Breast epithelium (tissue), 4 donors: ENCODE measurements at regions not wholly inside any gene's neighbourhood (a gene's known extent, or its start where the extent isn't known, plus 50 kb on each side); places are given as distances from the start of the nearest gene placed in this dataset.

Experiments used
- DNase-seq, 2 donors: peaks; one replicate each; pipeline ENCODE4 v3.0.0-alpha.2; 2019; ENCODE audit warnings: low spot score in 2 of 2
- H3K27ac ChIP-seq, 2 donors: fragments of 200-600 bp; sonication (generic) in 1 of 2; one replicate each; pipeline ENCODE4 v1.5.1; 2016 to 2019; ENCODE audit warnings: mild to moderate bottlenecking in 1 of 2
- H3K27me3 ChIP-seq, 2 donors: fragments of 200-600 bp; sonication (generic) in 1 of 2; one replicate each; pipeline versions ENCODE4 v1.5.1 to v1.6.0; 2017 to 2019; ENCODE audit warnings: control low read depth in 1 of 2, mild to moderate bottlenecking in 1 of 2
- H3K36me3 ChIP-seq: fragments of 200-600 bp; one replicate; pipeline ENCODE4 v1.5.1; 2019
- H3K4me1 ChIP-seq, 2 donors: fragments of 200-600 bp; sonication (generic); one replicate each; pipeline ENCODE4 v1.5.1; 2016 to 2019; ENCODE audit warnings: control low read depth in 1 of 2
- H3K4me3 ChIP-seq, 3 donors: fragments of 200-600 bp; sonication (generic); 1 replicate in 2 of 3; 2 replicates in 1 of 3; pipeline ENCODE4 v1.5.1; 2016 to 2019; ENCODE audit warnings: mild to moderate bottlenecking in 3 of 3, moderate library complexity in 2 of 3
- H3K9me3 ChIP-seq, 2 donors: fragments of 200-600 bp; sonication (generic) in 1 of 2; one replicate each; pipeline ENCODE4 v1.5.1; 2016 to 2019; ENCODE audit warnings: control low read depth in 1 of 2
- POLR2A ChIP-seq: fragments of 450-650 bp; IDR thresholded peaks from one replicate; pipeline ENCODE4 v1.6.1; 2016; ENCODE audit warnings: antibody characterized with exemption, mild to moderate bottlenecking, moderate library complexity
- POLR2AphosphoS5 ChIP-seq, 3 donors: sonication (generic); formaldehyde crosslinking; IDR thresholded peaks; one replicate each; pipeline ENCODE4 v1.6.1; 2017; ENCODE audit warnings: antibody characterized with exemption in 3 of 3
- intact Hi-C: fragments of 100-400 bp; cut with DNase I; formaldehyde crosslinking; loops from one replicate; pipeline ENCODE4 v1.15.1; 2023; ENCODE audit warnings: low total_unique reads
- TF ChIP-seq, protein P1 (sequence below), 3 donors: fragments of 450-650 bp; IDR thresholded peaks; one replicate each; pipeline ENCODE4 v1.5.1; 2016 to 2017; ENCODE audit warnings: antibody characterized with exemption in 3 of 3, mild to moderate bottlenecking in 3 of 3, moderate library complexity in 3 of 3

DNA sequence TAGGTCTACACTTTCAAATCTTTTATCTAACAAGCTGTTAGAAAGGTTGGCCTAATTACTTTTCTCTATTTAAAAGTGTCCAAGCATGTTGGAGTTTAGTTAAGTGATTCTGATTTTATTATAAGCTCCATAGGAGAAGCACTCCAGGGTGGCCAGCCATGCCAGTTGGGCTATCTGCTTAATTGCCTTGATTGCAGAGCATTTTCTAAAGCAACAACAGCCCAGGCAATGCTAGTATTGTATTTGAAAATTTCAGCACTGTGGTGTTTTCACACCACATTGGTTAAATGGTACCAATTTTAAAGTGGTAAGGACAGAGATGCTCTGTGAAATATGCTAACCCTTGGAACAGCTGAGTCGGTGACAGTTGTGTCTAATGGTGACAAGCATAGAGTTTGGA is 510.5 kb upstream of the CDH8 start:
- Histone ChIP-seq H3K27me3 (no peaks in the 10 kb centered on the region), H3K4me1 (no peaks in the 10 kb centered on the region), H3K9me3 (no peaks in the 10 kb centered on the region), H3K4me3 (no peak overlapping the region), H3K27ac (no peak overlapping the region), H3K36me3 (no peaks in the 10 kb centered on the region)
- no peak for DNase-seq
- intact Hi-C loops: no loop called here
- no peak for TF ChIP-seq POLR2A
- TF ChIP-seq POLR2AphosphoS5 (IDR thresholded peaks at IDR 0.05): no peak
- TF ChIP-seq, protein P1, sequence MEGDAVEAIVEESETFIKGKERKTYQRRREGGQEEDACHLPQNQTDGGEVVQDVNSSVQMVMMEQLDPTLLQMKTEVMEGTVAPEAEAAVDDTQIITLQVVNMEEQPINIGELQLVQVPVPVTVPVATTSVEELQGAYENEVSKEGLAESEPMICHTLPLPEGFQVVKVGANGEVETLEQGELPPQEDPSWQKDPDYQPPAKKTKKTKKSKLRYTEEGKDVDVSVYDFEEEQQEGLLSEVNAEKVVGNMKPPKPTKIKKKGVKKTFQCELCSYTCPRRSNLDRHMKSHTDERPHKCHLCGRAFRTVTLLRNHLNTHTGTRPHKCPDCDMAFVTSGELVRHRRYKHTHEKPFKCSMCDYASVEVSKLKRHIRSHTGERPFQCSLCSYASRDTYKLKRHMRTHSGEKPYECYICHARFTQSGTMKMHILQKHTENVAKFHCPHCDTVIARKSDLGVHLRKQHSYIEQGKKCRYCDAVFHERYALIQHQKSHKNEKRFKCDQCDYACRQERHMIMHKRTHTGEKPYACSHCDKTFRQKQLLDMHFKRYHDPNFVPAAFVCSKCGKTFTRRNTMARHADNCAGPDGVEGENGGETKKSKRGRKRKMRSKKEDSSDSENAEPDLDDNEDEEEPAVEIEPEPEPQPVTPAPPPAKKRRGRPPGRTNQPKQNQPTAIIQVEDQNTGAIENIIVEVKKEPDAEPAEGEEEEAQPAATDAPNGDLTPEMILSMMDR (IDR thresholded peaks at IDR 0.05): no peak

DNA sequence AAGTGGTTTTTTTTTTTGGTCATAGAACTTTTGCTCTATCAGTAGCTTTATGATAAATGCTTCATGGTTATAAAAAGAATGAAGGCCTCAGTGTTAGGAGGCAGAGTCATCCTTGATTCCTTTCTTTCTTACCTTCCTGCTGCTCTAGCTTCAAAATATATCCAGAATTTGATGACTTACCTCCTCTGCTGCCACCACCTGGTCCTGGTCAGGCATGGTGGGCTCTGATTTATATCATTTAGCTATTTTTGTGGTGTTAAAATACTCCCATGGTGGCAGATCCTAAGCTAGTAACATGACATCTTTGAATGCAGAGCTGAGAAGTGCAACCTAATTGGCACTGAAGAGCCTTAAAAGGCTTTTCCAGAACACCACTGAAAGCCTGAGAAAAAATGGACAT is 508.8 kb upstream of the CDH8 start:
- no peak overlapping the region for H3K4me3 ChIP-seq
- TF ChIP-seq, protein P1 (IDR thresholded peaks at IDR 0.05): no peak
- no peak for TF ChIP-seq POLR2AphosphoS5 (IDR thresholded peaks at IDR 0.05)
- no peak for TF ChIP-seq POLR2A
- no peaks in the 10 kb centered on the region for H3K36me3 ChIP-seq
- intact Hi-C loops: no loop called here
- H3K9me3 ChIP-seq: no peaks in the 10 kb centered on the region
- no peak overlapping the region for H3K27ac ChIP-seq
- no peaks in the 10 kb centered on the region for H3K4me1 ChIP-seq
- DNase-seq: no peak
- H3K27me3 ChIP-seq: no peaks in the 10 kb centered on the region

DNA sequence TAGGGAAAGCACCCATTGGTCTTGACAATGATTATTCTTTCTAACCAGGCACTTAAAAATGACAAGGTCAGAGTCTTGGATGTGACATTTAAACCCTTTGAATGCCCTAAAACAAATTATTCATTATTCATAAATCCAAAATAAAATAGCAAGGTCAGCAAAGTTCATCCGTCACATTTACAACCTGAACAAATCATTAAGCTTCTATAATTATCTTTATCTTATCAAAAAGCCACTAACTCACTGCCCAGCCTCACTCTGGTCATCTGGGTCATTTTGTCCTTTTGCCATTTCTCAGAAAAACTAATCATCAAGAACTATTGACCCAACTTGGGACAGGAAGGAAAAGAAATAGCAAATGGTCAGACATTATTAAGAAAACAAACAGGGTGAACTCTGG is 507.3 kb upstream of the CDH8 start:
- TF ChIP-seq POLR2AphosphoS5 (IDR thresholded peaks at IDR 0.05): no peak
- TF ChIP-seq, protein P1 (IDR thresholded peaks at IDR 0.05): no peak
- no peak for TF ChIP-seq POLR2A

DNA sequence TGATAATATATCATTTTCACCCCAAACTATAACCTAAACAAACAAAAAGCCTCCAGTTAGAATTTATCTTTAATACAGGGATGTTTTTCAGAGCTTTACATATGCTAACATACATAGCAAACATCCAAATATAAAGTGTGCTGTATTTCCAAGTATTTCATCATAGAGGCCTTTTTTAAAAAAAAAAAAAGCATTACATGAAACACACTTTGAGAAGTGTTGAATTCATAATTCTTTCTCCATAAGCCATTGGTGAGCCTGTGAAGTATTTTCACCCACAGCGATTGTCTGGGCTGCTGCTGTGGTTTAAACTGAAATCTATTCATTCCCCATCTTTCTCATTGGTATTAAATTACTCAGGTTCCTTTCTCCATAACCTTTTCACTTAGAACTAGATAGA is 503.4 kb upstream of the CDH8 start:
- intact Hi-C loops: no loop called here
- Histone ChIP-seq H3K36me3 (no peaks in the 10 kb centered on the region), H3K4me1 (no peaks in the 10 kb centered on the region), H3K9me3 (no peaks in the 10 kb centered on the region), H3K27ac (no peak overlapping the region), H3K27me3 (no peaks in the 10 kb centered on the region), H3K4me3 (no peak overlapping the region)
- TF ChIP-seq, protein P1 (IDR thresholded peaks at IDR 0.05): no peak
- TF ChIP-seq POLR2AphosphoS5 (IDR thresholded peaks at IDR 0.05) (no peak), POLR2A (no peak)
- no peak for DNase-seq

More for the DNA sequence above, 507.3 kb upstream of the CDH8 start:
- H3K4me3 ChIP-seq: no peak overlapping the region
- no peaks in the 10 kb centered on the region for H3K27me3 ChIP-seq
- no peak for DNase-seq
- no peaks in the 10 kb centered on the region for H3K4me1 ChIP-seq
- intact Hi-C loops: no loop called here
- no peaks in the 10 kb centered on the region for H3K36me3 ChIP-seq
- no peaks in the 10 kb centered on the region for H3K9me3 ChIP-seq
- H3K27ac ChIP-seq: no peak overlapping the region

DNA sequence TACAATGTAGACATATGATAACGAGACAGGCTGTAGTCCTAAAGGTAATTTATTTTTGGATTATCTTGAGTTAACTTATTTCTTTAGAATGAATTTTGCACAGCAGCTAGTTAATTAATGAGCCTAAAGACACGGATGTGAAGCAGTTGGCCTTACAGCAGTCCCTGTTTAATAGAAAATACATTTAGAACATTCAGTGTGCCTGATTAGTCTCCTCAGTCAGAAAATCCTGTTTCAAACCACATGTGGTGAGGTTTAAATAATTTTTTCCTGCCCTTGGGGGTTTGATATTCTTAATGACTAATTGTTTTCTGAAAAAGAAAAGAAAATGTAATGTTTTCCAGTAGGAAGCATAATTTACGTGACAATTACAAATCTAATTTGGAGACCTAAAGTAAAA is 494.2 kb upstream of the CDH8 start:
- H3K27ac ChIP-seq: no peak overlapping the region
- no peaks in the 10 kb centered on the region for H3K4me1 ChIP-seq
- H3K36me3 ChIP-seq: no peaks in the 10 kb centered on the region
- DNase-seq: no peak
- intact Hi-C loops: no loop called here
- no peak overlapping the region for H3K4me3 ChIP-seq
- H3K27me3 ChIP-seq: no peaks in the 10 kb centered on the region
- TF ChIP-seq, protein P1 (IDR thresholded peaks at IDR 0.05): no peak
- TF ChIP-seq POLR2AphosphoS5 (IDR thresholded peaks at IDR 0.05) (no peak), POLR2A (no peak)
- no peaks in the 10 kb centered on the region for H3K9me3 ChIP-seq
